GDM1 (cell line): ENCODE measurements at regions not wholly inside any gene's neighbourhood (a gene's known extent, or its start where the extent isn't known, plus 50 kb on each side); places are given as distances from the start of the nearest gene placed in this dataset.
"Not testable (repeated sequence)": the region's sequence is repeated elsewhere in the genome, so short reads cannot be mapped to it uniquely, and the experiment has no call there.

Experiments
- DNase-seq: peaks from one replicate; lab custom pipeline; 2025; lab: John Stamatoyannopoulos, UW

- no peak for DNase-seq
Observed at GRCh38 chr11:13135385-13136271, 126.5 kb downstream of the RASSF10 start.

GRCh38 chr11:13136272-13136596, 127.1 kb downstream of the RASSF10 start:
- no peak for DNase-seq

- DNase-seq, result no peak
Observed at GRCh38 chr11:13137844-13138301, 128.8 kb downstream of the RASSF10 start.

- DNase-seq, result not testable (repeated sequence)
Observed at GRCh38 chr11:13139085-13139484, 130.0 kb downstream of the RASSF10 start.

GRCh38 chr11:13140028-13140870, 131.1 kb downstream of the RASSF10 start:
- DNase-seq, result no peak

GRCh38 chr11:13140873-13141655, 131.9 kb downstream of the RASSF10 start:
- DNase-seq, result no peak

GRCh38 chr11:13141731-13142709, 132.9 kb downstream of the RASSF10 start:
- DNase-seq, result no peak

- no peak for DNase-seq
Observed at GRCh38 chr11:13143486-13144297, 133.9 kb upstream of the BMAL1 start.

- no peak for DNase-seq
Observed at GRCh38 chr11:13145461-13145860, 132.1 kb upstream of the BMAL1 start.

- no peak for DNase-seq
Observed at GRCh38 chr11:13149991-13150390, 127.6 kb upstream of the BMAL1 start.

- DNase-seq, result no peak
Observed at GRCh38 chr11:13150487-13150886, 127.1 kb upstream of the BMAL1 start.

- no peak for DNase-seq
Observed at GRCh38 chr11:13152264-13152663, 125.3 kb upstream of the BMAL1 start.

- no peak for DNase-seq
Observed at GRCh38 chr11:13152736-13153541, 124.7 kb upstream of the BMAL1 start.

- DNase-seq, result not testable (repeated sequence)
Observed at GRCh38 chr11:13154374-13154773, 123.2 kb upstream of the BMAL1 start.

GRCh38 chr11:13160346-13160745, 117.2 kb upstream of the BMAL1 start:
- DNase-seq, result no peak

- DNase-seq, result no peak
Observed at GRCh38 chr11:13160806-13161205, 116.8 kb upstream of the BMAL1 start.

- DNase-seq, result no peak
Observed at GRCh38 chr11:13163158-13163557, 114.4 kb upstream of the BMAL1 start.

GRCh38 chr11:13166036-13166435, 111.6 kb upstream of the BMAL1 start:
- DNase-seq, result no peak

GRCh38 chr11:13168271-13168670, 109.3 kb upstream of the BMAL1 start:
- DNase-seq, result no peak
